Osteoblast (primary cell): ENCODE measurements at regions not wholly inside any gene's neighbourhood (a gene's known extent, or its start where the extent isn't known, plus 50 kb on each side); places are given as distances from the start of the nearest gene placed in this dataset.

ENCODE experiments used
- DNase-seq: peaks from one replicate; pipeline ENCODE4 v3.0.0; 2011; ENCODE audit warnings: low spot score, mixed read lengths; ENCODE audit not compliant: insufficient read length; ENCODE audit errors: missing footprints
- H2AFZ ChIP-seq: 2 replicates; pipeline ENCODE4 v1.6.0; 2011; ENCODE audit warnings: mild to moderate bottlenecking, low read length
- H3K27ac ChIP-seq: 2 replicates; pipeline ENCODE4 v1.5.1; 2011; ENCODE audit warnings: mild to moderate bottlenecking, low read depth, low read length, moderate library complexity
- H3K27me3 ChIP-seq: 2 replicates; pipeline ENCODE4 v1.6.0; 2012; ENCODE audit warnings: mild to moderate bottlenecking, control low read depth, inconsistent platforms, low read length, moderate library complexity; ENCODE audit not compliant: insufficient read depth
- H3K36me3 ChIP-seq: 2 replicates; pipeline ENCODE4 v1.5.1; 2011; ENCODE audit warnings: mild to moderate bottlenecking, low read length, control low read depth, moderate library complexity; ENCODE audit not compliant: insufficient read depth
- H3K4me1 ChIP-seq: 2 replicates; pipeline ENCODE4 v1.5.1; 2011; ENCODE audit warnings: mild to moderate bottlenecking, low read length, control low read depth, moderate library complexity; ENCODE audit not compliant: insufficient read depth
- H3K4me2 ChIP-seq: 2 replicates; pipeline ENCODE4 v1.6.0; 2011; ENCODE audit warnings: mild to moderate bottlenecking, low read length; ENCODE audit not compliant: insufficient read depth
- H3K4me3 ChIP-seq: fragments of 200-600 bp; sonication (generic); 3 replicates; pipeline ENCODE4 v1.5.1; 2012; ENCODE audit warnings: mild to moderate bottlenecking, low read length, inconsistent platforms; ENCODE audit not compliant: insufficient read depth
- H3K79me2 ChIP-seq: 2 replicates; pipeline ENCODE4 v1.6.0; 2012; ENCODE audit warnings: mild to moderate bottlenecking, low read length, control low read depth, inconsistent platforms; ENCODE audit not compliant: insufficient read depth
- H3K9me3 ChIP-seq: 2 replicates; pipeline ENCODE4 v1.5.1; 2011; ENCODE audit warnings: low read depth, low read length, control low read depth
- H4K20me1 ChIP-seq: 2 replicates; pipeline ENCODE4 v1.6.0; 2012; ENCODE audit warnings: mild to moderate bottlenecking, low read length, control low read depth; ENCODE audit not compliant: insufficient read depth
- TF ChIP-seq, protein P1 (sequence below): IDR thresholded peaks from 2 replicates; pipeline ENCODE4 v1.5.1; 2011; ENCODE audit warnings: mild to moderate bottlenecking, low read depth, low read length, moderate library complexity; ENCODE audit errors: extremely low read depth

DNA sequence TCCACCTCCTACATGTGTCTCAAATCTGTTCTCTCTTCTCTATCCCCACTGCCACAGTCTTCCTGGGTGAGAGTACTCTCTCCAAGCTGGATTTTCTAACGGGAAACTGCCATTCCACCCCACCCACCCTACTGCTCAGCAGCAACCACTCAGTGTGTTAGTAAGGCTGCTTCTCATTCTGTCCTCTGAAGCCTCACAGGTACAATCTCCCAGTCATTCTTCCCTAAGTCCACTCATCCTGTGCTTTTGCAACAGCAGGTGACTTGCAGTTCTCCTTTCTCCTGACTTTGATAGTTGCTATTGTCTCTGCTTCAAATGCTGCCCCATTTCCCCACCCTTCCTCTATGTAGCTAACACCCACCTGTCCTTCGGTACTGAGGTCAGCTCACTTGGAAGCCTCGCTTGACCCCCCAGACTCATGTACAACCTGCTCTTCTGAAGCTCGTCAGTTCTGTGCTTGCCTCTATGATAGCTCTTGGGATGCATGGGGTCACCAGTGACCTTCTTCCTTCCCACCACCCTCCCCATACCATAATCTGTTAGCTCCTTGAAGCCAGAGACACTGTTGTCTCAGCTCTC is 188.9 kb downstream of the RRAGC start:
- Histone ChIP-seq H3K79me2 (no peaks in the 10 kb centered on the region), H3K36me3 (no peaks in the 10 kb centered on the region), H3K4me3 (no peak overlapping the region), H4K20me1 (no peaks in the 10 kb centered on the region), H3K27me3 (no peaks in the 10 kb centered on the region), H3K27ac (no peak overlapping the region), H3K4me2 (no peak overlapping the region), H3K4me1 (no peaks in the 10 kb centered on the region), H2AFZ (no peak overlapping the region), H3K9me3 (no peaks in the 10 kb centered on the region)
- TF ChIP-seq, protein P1, sequence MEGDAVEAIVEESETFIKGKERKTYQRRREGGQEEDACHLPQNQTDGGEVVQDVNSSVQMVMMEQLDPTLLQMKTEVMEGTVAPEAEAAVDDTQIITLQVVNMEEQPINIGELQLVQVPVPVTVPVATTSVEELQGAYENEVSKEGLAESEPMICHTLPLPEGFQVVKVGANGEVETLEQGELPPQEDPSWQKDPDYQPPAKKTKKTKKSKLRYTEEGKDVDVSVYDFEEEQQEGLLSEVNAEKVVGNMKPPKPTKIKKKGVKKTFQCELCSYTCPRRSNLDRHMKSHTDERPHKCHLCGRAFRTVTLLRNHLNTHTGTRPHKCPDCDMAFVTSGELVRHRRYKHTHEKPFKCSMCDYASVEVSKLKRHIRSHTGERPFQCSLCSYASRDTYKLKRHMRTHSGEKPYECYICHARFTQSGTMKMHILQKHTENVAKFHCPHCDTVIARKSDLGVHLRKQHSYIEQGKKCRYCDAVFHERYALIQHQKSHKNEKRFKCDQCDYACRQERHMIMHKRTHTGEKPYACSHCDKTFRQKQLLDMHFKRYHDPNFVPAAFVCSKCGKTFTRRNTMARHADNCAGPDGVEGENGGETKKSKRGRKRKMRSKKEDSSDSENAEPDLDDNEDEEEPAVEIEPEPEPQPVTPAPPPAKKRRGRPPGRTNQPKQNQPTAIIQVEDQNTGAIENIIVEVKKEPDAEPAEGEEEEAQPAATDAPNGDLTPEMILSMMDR: no peak
- no peak for DNase-seq

DNA sequence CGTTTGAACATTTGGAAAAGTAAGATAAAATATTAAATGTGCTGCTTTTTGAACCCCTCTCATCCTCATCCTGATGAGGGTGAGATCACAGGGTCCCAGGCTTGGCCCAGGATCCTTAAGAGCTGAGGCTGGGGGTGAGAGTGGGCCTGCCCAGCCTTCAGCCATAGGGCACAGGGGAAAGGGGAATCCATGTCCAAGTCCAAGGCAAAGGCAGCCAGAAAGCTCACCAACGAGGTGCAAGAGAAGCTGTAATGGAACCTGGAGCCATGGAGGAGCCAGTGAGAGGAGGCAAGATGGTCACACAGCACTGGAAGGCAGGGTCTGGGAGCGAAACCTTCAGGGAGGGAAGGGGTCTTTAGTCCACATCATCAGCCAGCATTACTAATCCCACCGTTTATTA is 191.9 kb downstream of the RRAGC start:
- Histone ChIP-seq H4K20me1 (no peaks in the 10 kb centered on the region), H3K27me3 (no peaks in the 10 kb centered on the region), H3K36me3 (no peaks in the 10 kb centered on the region), H3K4me3 (no peak overlapping the region), H3K27ac (no peak overlapping the region), H3K4me1 (no peaks in the 10 kb centered on the region), H3K9me3 (no peaks in the 10 kb centered on the region), H3K79me2 (no peaks in the 10 kb centered on the region), H2AFZ (no peak overlapping the region), H3K4me2 (no peak overlapping the region)
- TF ChIP-seq, protein P1: no peak
- no peak for DNase-seq

DNA sequence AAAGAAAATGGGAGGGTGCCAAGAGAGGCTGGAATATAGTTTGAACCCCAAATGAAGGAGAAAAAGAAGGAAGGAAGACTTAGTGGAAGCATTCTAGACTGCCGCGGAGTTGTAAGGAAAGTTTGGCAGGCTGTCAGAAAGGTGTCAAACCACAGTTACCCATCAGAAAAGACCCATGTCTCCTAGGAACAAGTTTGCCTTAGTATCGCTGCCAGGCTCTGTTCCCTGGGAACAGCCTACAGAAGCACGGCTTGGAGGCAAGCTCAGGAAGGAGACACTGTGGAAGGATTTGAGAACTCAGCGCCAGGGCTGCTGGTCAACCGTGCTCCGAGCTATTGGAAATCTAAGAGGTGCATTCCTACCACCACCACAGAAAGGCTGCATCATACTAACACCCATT is 197.4 kb downstream of the RRAGC start:
- TF ChIP-seq, protein P1: no peak
- Histone ChIP-seq H3K27me3 (no peaks in the 10 kb centered on the region), H4K20me1 (no peaks in the 10 kb centered on the region), H3K36me3 (no peaks in the 10 kb centered on the region), H3K4me2 (no peak overlapping the region), H3K27ac (no peak overlapping the region), H3K4me1 (no peaks in the 10 kb centered on the region), H3K4me3 (no peak overlapping the region), H3K9me3 (no peaks in the 10 kb centered on the region), H2AFZ (no peak overlapping the region), H3K79me2 (no peaks in the 10 kb centered on the region)
- no peak for DNase-seq

DNA sequence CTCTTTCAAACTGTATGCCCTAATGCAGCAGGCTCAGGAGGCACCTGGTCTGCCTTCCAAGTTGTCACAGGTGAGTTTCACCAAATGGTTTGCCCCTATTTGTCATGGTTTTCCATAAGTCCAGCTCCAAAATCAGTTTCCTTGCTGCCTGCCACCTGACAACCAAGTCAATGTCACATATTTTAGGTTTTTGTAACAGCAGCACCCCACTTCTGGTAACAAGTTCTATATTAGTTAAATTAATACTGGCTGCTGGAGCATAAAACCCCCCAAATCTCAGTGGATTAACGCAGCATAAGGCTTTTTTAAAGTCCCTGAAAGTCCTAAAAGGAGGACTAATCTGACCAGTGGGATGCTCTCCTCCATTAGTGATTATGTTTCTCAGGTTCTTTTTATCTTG is 200.7 kb downstream of the RRAGC start:
- Histone ChIP-seq H3K4me2 (no peak overlapping the region), H3K4me1 (no peaks in the 10 kb centered on the region)

More for the DNA sequence above, 200.7 kb downstream of the RRAGC start:
- Histone ChIP-seq H3K79me2 (no peaks in the 10 kb centered on the region), H4K20me1 (no peaks in the 10 kb centered on the region), H3K36me3 (no peaks in the 10 kb centered on the region), H3K27ac (no peak overlapping the region), H3K9me3 (no peaks in the 10 kb centered on the region), H3K27me3 (peaks cover 3% of the 10 kb centered on the region), H2AFZ (no peak overlapping the region), H3K4me3 (no peak overlapping the region)
- TF ChIP-seq, protein P1: no peak
- no peak for DNase-seq
